SK-N-SH (cell line): ENCODE measurements at regions not wholly inside any gene's neighbourhood (a gene's known extent, or its start where the extent isn't known, plus 50 kb on each side); places are given as distances from the start of the nearest gene placed in this dataset.

ENCODE experiments used
- CTCF ChIA-PET: fragments of 300-600, 350-600 bp; formaldehyde crosslinking; extraction: SDS; loops from one replicate; lab custom pipeline; 2021; lab: Yijun Ruan, JAX
- POLR2A ChIA-PET: fragments of 350-600 bp; sonication (Branson Sonifier 250); formaldehyde crosslinking; extraction: SDS; loops from one replicate; lab custom pipeline; 2020; ENCODE audit warnings: antibody characterized with exemption, inconsistent platforms; lab: Yijun Ruan, JAX
- DNase-seq: peaks from one replicate; pipeline ENCODE4 v3.0.0; 2012
- H2AFZ ChIP-seq: fragments of 200-600 bp; sonication (generic); 2 replicates; pipeline ENCODE4 v1.8.1; 2016; ENCODE audit warnings: antibody characterized with exemption, mild to moderate bottlenecking, low read depth
- H3F3A ChIP-seq: fragments of 200-600 bp; sonication (generic); replicated peaks from 2 replicates; pipeline ENCODE3; 2016; ENCODE audit warnings: antibody characterized with exemption, mild to moderate bottlenecking; ENCODE audit not compliant: insufficient read depth
- H3K27ac ChIP-seq, 2 experiments: fragments of 200-500 bp in 1 of 2; fragments of 200-600 bp in 1 of 2; sonication (Bioruptor generic) in 1 of 2; sonication (generic), shearing (Covaris generic) in 1 of 2; 2 replicates each; pipeline versions ENCODE4 v1.5.1 to v1.6.1; 2014 to 2016; ENCODE audit warnings: low read depth in 2 of 2, inconsistent platforms in 1 of 2, low read length in 1 of 2, mild to moderate bottlenecking in 1 of 2, mixed read lengths in 1 of 2
- H3K27me3 ChIP-seq: fragments of 200-600 bp; sonication (generic), shearing (Covaris generic); 2 replicates; pipeline ENCODE4 v1.6.1; 2016; ENCODE audit warnings: mixed run types; ENCODE audit not compliant: insufficient read depth
- H3K36me3 ChIP-seq, 2 experiments: fragments of 200-500 bp in 1 of 2; fragments of 200-600 bp in 1 of 2; sonication (Bioruptor generic) in 1 of 2; sonication (generic) in 1 of 2; replicated peaks in 1 of 2; 2 replicates each; pipeline versions ENCODE3 to v1.5.1; 2014 to 2016; ENCODE audit warnings: low read length in 1 of 2, mild to moderate bottlenecking in 1 of 2; ENCODE audit not compliant: insufficient read depth in 2 of 2, control insufficient read depth in 1 of 2
- H3K4me1 ChIP-seq, 2 experiments: fragments of 200-500 bp in 1 of 2; fragments of 200-600 bp in 1 of 2; sonication (Bioruptor generic) in 1 of 2; sonication (generic), shearing (Covaris generic) in 1 of 2; 2 replicates each; pipeline versions ENCODE4 v1.5.1 to v1.6.1; 2014 to 2016; ENCODE audit warnings: low read depth in 1 of 2, low read length in 1 of 2, mixed run types in 1 of 2; ENCODE audit not compliant: insufficient read depth in 2 of 2, control insufficient read depth in 1 of 2
- H3K4me2 ChIP-seq: fragments of 200-600 bp; sonication (generic), shearing (Covaris generic); 2 replicates; pipeline ENCODE4 v1.6.1; 2017; ENCODE audit warnings: mixed run types
- H3K4me3 ChIP-seq, 2 experiments: fragments of 200-500 bp in 1 of 2; fragments of 200-600 bp in 1 of 2; sonication (Bioruptor generic) in 1 of 2; sonication (generic), shearing (Covaris generic) in 1 of 2; 2 replicates each; pipeline versions ENCODE4 v1.5.1 to v1.8.1; 2014 to 2016; ENCODE audit warnings: low read depth in 2 of 2, inconsistent platforms in 1 of 2, low read length in 1 of 2, mild to moderate bottlenecking in 1 of 2, mixed read lengths in 1 of 2, moderate library complexity in 1 of 2
- H3K79me2 ChIP-seq: fragments of 200-600 bp; sonication (generic); 2 replicates; pipeline ENCODE4 v1.8.1; 2017; ENCODE audit warnings: mild to moderate bottlenecking; ENCODE audit not compliant: insufficient read depth
- H3K9ac ChIP-seq: fragments of 200-600 bp; sonication (generic); 2 replicates; pipeline ENCODE4 v1.6.1; 2017; ENCODE audit warnings: mixed run types
- H3K9me2 ChIP-seq: fragments of 200-600 bp; sonication (generic); 2 replicates; pipeline ENCODE4 v1.6.1; 2017; ENCODE audit warnings: mixed run types
- H3K9me3 ChIP-seq: fragments of 200-600 bp; sonication (generic); 2 replicates; pipeline ENCODE4 v1.6.1; 2017; ENCODE audit warnings: mixed run types, mild to moderate bottlenecking, moderate library complexity
- H4K20me1 ChIP-seq: fragments of 200-600 bp; sonication (generic); 2 replicates; pipeline ENCODE4 v1.6.1; 2017; ENCODE audit warnings: mild to moderate bottlenecking, mixed run types; ENCODE audit not compliant: insufficient read depth
- CTCF ChIP-seq: fragments of 200-600 bp; sonication (generic); IDR thresholded peaks from 2 replicates; pipeline ENCODE4 v1.6.1; 2017; ENCODE audit warnings: antibody characterized with exemption, mild to moderate bottlenecking, moderate library complexity
- EZH2phosphoT487 ChIP-seq: fragments of 200-600 bp; sonication (generic); IDR thresholded peaks from 2 replicates; pipeline ENCODE4 v1.6.1; 2017; ENCODE audit warnings: low read depth, mixed run types, mild to moderate bottlenecking, antibody characterized with exemption, moderate library complexity, borderline replicate concordance
- FOXM1 ChIP-seq: IDR thresholded peaks from 2 replicates; pipeline ENCODE4 v1.4.0; 2012; ENCODE audit warnings: low read depth, mild to moderate bottlenecking
- JUND ChIP-seq: IDR thresholded peaks from 2 replicates; pipeline ENCODE4 v1.4.0; 2012
- RAD21 ChIP-seq: IDR thresholded peaks from 2 replicates; pipeline ENCODE4 v1.6.1; 2012; ENCODE audit warnings: mild to moderate bottlenecking, low read length
- SMC3 ChIP-seq: IDR thresholded peaks from 2 replicates; pipeline ENCODE4 v1.6.1; 2012; ENCODE audit warnings: low read depth, low read length, improper control_type of control experiment
- USF2 ChIP-seq: fragments of 150-350 bp; IDR thresholded peaks from 2 replicates; pipeline ENCODE4 v1.6.1; 2017; ENCODE audit warnings: antibody characterized with exemption, low read length, low read depth, borderline replicate concordance
- ZBTB33 ChIP-seq: IDR thresholded peaks from 2 replicates; pipeline ENCODE4 v1.4.0; 2012; ENCODE audit warnings: low read depth, borderline replicate concordance
- WGBS: methylation state at CpG from one replicate; pipeline ENCODE4 v1.1.6; 2017; ENCODE audit warnings: low lambda C conversion rate; 5-methylcytosine and 5-hydroxymethylcytosine counted together

GRCh38 chr18:40414155-40414754, 1540.8 kb upstream of the PIK3C3 start:
- H3K4me3 ChIP-seq, result no peak overlapping the region
- H2AFZ ChIP-seq, result no peak overlapping the region
- no peaks in the 10 kb centered on the region for H3K36me3 ChIP-seq
- H3K9ac ChIP-seq, result no peak overlapping the region
- WGBS, result 39% methylated on average over 5 of the region's 5 CpGs
- no peak for TF ChIP-seq EZH2phosphoT487
- TF ChIP-seq, all 33 proteins: peak for 0
- H3F3A ChIP-seq, result no peaks in the 10 kb centered on the region
- 0 out of 2 replicates have a peak overlapping the region, but pooled peaks have one; percentile 5 for H3K4me2 ChIP-seq
- no peaks in the 10 kb centered on the region for H4K20me1 ChIP-seq
- H3K27ac ChIP-seq, result no peak overlapping the region
- ChIA-PET CTCF (interaction anchor here (1.2 kb wide), 2 partner anchors 11 to 16 kb away, joined by 3 read pairs; no protein-coding TSS in a partner anchor), POLR2A (no interaction called here)
- no peaks in the 10 kb centered on the region for H3K27me3 ChIP-seq
- no peak for DNase-seq
- H3K4me1 ChIP-seq, result no peaks in the 10 kb centered on the region; a peak in 1 of 4 replicates
- no peaks in the 10 kb centered on the region for H3K9me2 ChIP-seq
- no peaks in the 10 kb centered on the region for H3K79me2 ChIP-seq
- H3K9me3 ChIP-seq, result no peaks in the 10 kb centered on the region

GRCh38 chr18:40413160-40413559, 1541.9 kb upstream of the PIK3C3 start:
- H3K4me1 ChIP-seq, result no peaks in the 10 kb centered on the region; a peak in 1 of 4 replicates
- ChIA-PET POLR2A (no interaction called here), CTCF (interaction anchor here (1.0 to 1.2 kb wide), 2 partner anchors 10 to 23 kb away, joined by 3 read pairs; no protein-coding TSS in a partner anchor)
- no peak overlapping the region for H2AFZ ChIP-seq
- H3K27ac ChIP-seq, result no peak overlapping the region
- H3K4me2 ChIP-seq, result no peak overlapping the region
- 34% methylated on average over 3 of the region's 3 CpGs for WGBS
- no peaks in the 10 kb centered on the region for H3F3A ChIP-seq
- H3K9ac ChIP-seq, result no peak overlapping the region
- no peaks in the 10 kb centered on the region for H3K9me2 ChIP-seq
- H4K20me1 ChIP-seq, result no peaks in the 10 kb centered on the region
- no peaks in the 10 kb centered on the region for H3K79me2 ChIP-seq
- H3K9me3 ChIP-seq, result no peaks in the 10 kb centered on the region
- no peaks in the 10 kb centered on the region for H3K36me3 ChIP-seq
- no peak overlapping the region; a peak in 1 of 4 replicates for H3K4me3 ChIP-seq
- DNase-seq, result peak; percentile 25
- TF ChIP-seq USF2 (no peak), FOXM1 (no peak), CTCF (peak; percentile 57), ZBTB33 (no peak), JUND (no peak), RAD21 (peak; percentile 85), SMC3 (peak; percentile 49)
- no peaks in the 10 kb centered on the region for H3K27me3 ChIP-seq
